ENCODE measurements at regions not wholly inside any gene's neighbourhood (a gene's known extent, or its start where the extent isn't known, plus 50 kb on each side); places are given as distances from the start of the nearest gene placed in this dataset.

DNA sequence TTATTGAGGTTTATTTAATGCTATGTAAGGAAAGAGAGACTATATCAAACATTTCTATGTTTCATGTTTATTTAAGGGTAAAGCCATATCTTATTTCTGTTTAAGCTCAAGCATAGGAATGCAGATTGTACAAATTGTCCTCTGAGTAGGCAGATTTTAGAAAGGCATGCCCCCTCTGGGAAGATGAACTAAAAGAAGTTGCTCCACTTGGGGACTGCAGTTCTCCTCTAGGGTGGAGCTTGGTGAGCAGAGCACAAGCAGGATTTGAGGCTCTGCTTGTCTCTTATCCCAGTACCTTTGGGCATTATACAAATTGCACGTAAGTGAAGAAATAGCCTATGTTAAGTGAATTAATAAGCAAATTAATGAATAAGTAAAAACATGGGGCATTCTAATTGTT, 96.2 kb upstream of the PDE3A start:
- no peak for TF ChIP-seq CTCF (IDR thresholded peaks at IDR 0.05; ENCODE audit: low read depth, low read length)
- TF ChIP-seq EZH2phosphoT487 (IDR thresholded peaks at IDR 0.05; ENCODE audit: low read depth) = no peak

Measured in OCI-LY3 (cell line).